ENCODE measurements at regions not wholly inside any gene's neighbourhood (a gene's known extent, or its start where the extent isn't known, plus 50 kb on each side); places are given as distances from the start of the nearest gene placed in this dataset.

DNA sequence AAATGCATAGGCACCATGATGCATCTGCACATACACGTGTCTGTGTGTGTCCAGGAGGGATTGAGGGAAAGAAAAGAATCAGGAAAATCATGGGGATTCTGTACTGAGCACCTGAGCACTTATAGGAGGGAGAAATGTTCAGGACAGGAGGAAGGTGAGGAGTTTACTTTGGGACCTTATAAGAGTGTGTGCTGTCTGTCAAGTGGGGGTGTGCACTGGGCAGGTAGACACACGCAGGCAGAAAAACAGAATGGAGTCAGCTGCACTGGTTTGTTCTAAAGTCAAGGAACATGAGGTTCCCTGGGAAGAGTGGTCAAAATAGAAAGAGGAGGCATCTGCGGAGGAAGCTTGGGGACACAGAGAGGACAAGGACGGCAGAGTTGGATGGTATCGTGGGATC, 92.2 kb upstream of the KCTD1 start:
- BruUV-seq (replicated peaks): no TSS peak
- no peak overlapping the region for H3K9ac ChIP-seq (replicated peaks; ENCODE audit: extremely low read depth, insufficient read depth, low read length)
- ChIA-PET CTCF (interaction anchor here (0.9 kb wide), 1 partner anchor 19 kb away, joined by 3 read pairs; no protein-coding TSS in a partner anchor), POLR2A (no interaction called here)
- no peak for FAIRE-seq
- no peaks in the 10 kb centered on the region for H3K36me3 ChIP-seq (ENCODE audit: control insufficient read depth in 2 of 2, extremely low read depth in 1 of 2, insufficient read depth in 2 of 2, low read length in 2 of 2)
- no peak overlapping the region for H3K4me2 ChIP-seq (ENCODE audit: insufficient read depth, low read length)
- H2AFZ ChIP-seq (ENCODE audit: low read depth, low read length): no peak overlapping the region
- no peak overlapping the region for H3K4me3 ChIP-seq (replicated peaks in 1 of 3; ENCODE audit: insufficient read depth in 1 of 3, low read depth in 1 of 3, low read length in 3 of 3)
- no peaks in the 10 kb centered on the region for H4K20me1 ChIP-seq (replicated peaks; ENCODE audit: control insufficient read depth, extremely low read depth, insufficient read depth, low read length)
- no peaks in the 10 kb centered on the region for H3K4me1 ChIP-seq (ENCODE audit: control insufficient read depth, extremely low read depth, insufficient read depth, low read length)
- no peaks in the 10 kb centered on the region for H3K9me3 ChIP-seq (replicated peaks; ENCODE audit: control insufficient read depth, insufficient read depth, low read length)
- H3K9me1 ChIP-seq (replicated peaks; ENCODE audit: control insufficient read depth, extremely low read depth, insufficient read depth, low read length): no peaks in the 10 kb centered on the region
- dilution Hi-C loops (cut with MboI; ENCODE audit: extremely low pct_ligation_motif_present, low sequenced_read_pairs) (no loop called here), intact Hi-C loops (cut with micrococcal nuclease) (no loop called here)
- H3K27ac ChIP-seq (ENCODE audit: insufficient read depth, low read depth, low read length): no peak overlapping the region
- DNase-seq (ENCODE audit: low read depth, low spot score): no peak
- TF ChIP-seq, protein P1, sequence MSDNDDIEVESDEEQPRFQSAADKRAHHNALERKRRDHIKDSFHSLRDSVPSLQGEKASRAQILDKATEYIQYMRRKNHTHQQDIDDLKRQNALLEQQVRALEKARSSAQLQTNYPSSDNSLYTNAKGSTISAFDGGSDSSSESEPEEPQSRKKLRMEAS (IDR thresholded peaks at IDR 0.05; ENCODE audit: insufficient read depth, insufficient read length): no peak
- TF ChIP-seq CTCF (IDR thresholded peaks at IDR 0.05; ENCODE audit: extremely low read depth in 1 of 2, insufficient read depth in 1 of 2, low read depth in 1 of 2, low read length in 2 of 2) (no peak), JUN (IDR thresholded peaks at IDR 0.05; ENCODE audit: borderline replicate concordance, insufficient read depth, insufficient read length, low read depth) (no peak), FOS (IDR thresholded peaks at IDR 0.05; ENCODE audit: borderline replicate concordance, insufficient read depth, low read length) (no peak), MYC (IDR thresholded peaks at IDR 0.05; ENCODE audit: low read depth, low read length) (no peak), EZH2 (IDR thresholded peaks at IDR 0.05; ENCODE audit: borderline replicate concordance, low read depth, low read length, severe bottlenecking) (no peak), POLR2AphosphoS5 (IDR thresholded peaks at IDR 0.05; ENCODE audit: insufficient read depth, low read depth, low read length) (no peak), POLR2A (IDR thresholded peaks at IDR 0.05; ENCODE audit: low read depth, low read length) (no peak), GATA2 (IDR thresholded peaks at IDR 0.05; ENCODE audit: insufficient read depth, insufficient read length, low read depth, low read length) (no peak)
- no peaks in the 10 kb centered on the region for H3K79me2 ChIP-seq (ENCODE audit: control insufficient read depth, insufficient read depth, low read length)
- H3K27me3 ChIP-seq (ENCODE audit: control insufficient read depth in 2 of 2, insufficient read depth in 2 of 2, low read length in 2 of 2): no peaks in the 10 kb centered on the region

Data from endothelial cell of umbilical vein (primary cell).